ENCODE measurements at regions not wholly inside any gene's neighbourhood (a gene's known extent, or its start where the extent isn't known, plus 50 kb on each side); places are given as distances from the start of the nearest gene placed in this dataset.

GRCh38 chr4:104344342-104344980 lies 150.2 kb downstream of the CXXC4 start:
- TF ChIP-seq EZH2 (IDR thresholded peaks at IDR 0.05; ENCODE audit: low read length, unreplicated experiment), result no peak
- TF ChIP-seq CTCF (conservative IDR thresholded peaks at IDR 0.05; ENCODE audit: low read depth, low read length), result no peak

Measured in PC-3 (cell line).